Osteoblast (primary cell): ENCODE measurements at regions not wholly inside any gene's neighbourhood (a gene's known extent, or its start where the extent isn't known, plus 50 kb on each side); places are given as distances from the start of the nearest gene placed in this dataset.

ENCODE experiments used
- DNase-seq: peaks from one replicate; pipeline ENCODE4 v3.0.0; 2011; ENCODE audit warnings: low spot score, mixed read lengths; ENCODE audit not compliant: insufficient read length; ENCODE audit errors: missing footprints
- H2AFZ ChIP-seq: 2 replicates; pipeline ENCODE4 v1.6.0; 2011; ENCODE audit warnings: mild to moderate bottlenecking, low read length
- H3K27ac ChIP-seq: 2 replicates; pipeline ENCODE4 v1.5.1; 2011; ENCODE audit warnings: mild to moderate bottlenecking, low read depth, low read length, moderate library complexity
- H3K27me3 ChIP-seq: 2 replicates; pipeline ENCODE4 v1.6.0; 2012; ENCODE audit warnings: mild to moderate bottlenecking, control low read depth, inconsistent platforms, low read length, moderate library complexity; ENCODE audit not compliant: insufficient read depth
- H3K36me3 ChIP-seq: 2 replicates; pipeline ENCODE4 v1.5.1; 2011; ENCODE audit warnings: mild to moderate bottlenecking, low read length, control low read depth, moderate library complexity; ENCODE audit not compliant: insufficient read depth
- H3K4me1 ChIP-seq: 2 replicates; pipeline ENCODE4 v1.5.1; 2011; ENCODE audit warnings: mild to moderate bottlenecking, low read length, control low read depth, moderate library complexity; ENCODE audit not compliant: insufficient read depth
- H3K4me2 ChIP-seq: 2 replicates; pipeline ENCODE4 v1.6.0; 2011; ENCODE audit warnings: mild to moderate bottlenecking, low read length; ENCODE audit not compliant: insufficient read depth
- H3K4me3 ChIP-seq: fragments of 200-600 bp; sonication (generic); 3 replicates; pipeline ENCODE4 v1.5.1; 2012; ENCODE audit warnings: mild to moderate bottlenecking, low read length, inconsistent platforms; ENCODE audit not compliant: insufficient read depth
- H3K79me2 ChIP-seq: 2 replicates; pipeline ENCODE4 v1.6.0; 2012; ENCODE audit warnings: mild to moderate bottlenecking, low read length, control low read depth, inconsistent platforms; ENCODE audit not compliant: insufficient read depth
- H3K9me3 ChIP-seq: 2 replicates; pipeline ENCODE4 v1.5.1; 2011; ENCODE audit warnings: low read depth, low read length, control low read depth
- H4K20me1 ChIP-seq: 2 replicates; pipeline ENCODE4 v1.6.0; 2012; ENCODE audit warnings: mild to moderate bottlenecking, low read length, control low read depth; ENCODE audit not compliant: insufficient read depth
- TF ChIP-seq, protein P1 (sequence below): IDR thresholded peaks from 2 replicates; pipeline ENCODE4 v1.5.1; 2011; ENCODE audit warnings: mild to moderate bottlenecking, low read depth, low read length, moderate library complexity; ENCODE audit errors: extremely low read depth

DNA sequence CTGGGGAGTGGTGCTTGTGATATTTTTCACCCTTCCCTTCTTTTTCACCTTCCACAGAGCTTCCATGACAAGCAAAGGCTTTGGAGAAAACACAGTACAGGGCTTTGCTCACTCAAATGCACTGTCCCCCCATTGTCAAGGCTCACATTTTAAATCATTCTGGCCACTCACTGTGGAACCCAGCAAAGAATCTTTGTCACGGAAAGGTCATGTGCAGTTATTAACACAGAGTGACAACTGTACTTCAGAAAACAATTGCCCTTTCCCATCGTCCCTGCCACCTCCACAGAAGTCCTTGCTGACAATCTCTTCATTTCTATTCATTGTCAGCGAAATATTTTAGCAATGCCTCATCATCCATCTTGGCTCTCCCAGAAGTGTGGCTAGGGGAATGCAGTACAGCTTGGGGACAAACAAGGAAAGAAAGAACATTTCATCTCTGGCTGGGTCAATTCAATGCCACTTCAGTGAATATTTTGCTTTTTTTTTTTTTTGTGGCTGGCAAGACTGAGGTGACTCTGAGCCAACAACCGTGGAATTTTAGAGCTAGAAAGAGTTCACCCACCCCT, 851.0 kb downstream of the KCNMA1 start:
- no peaks in the 10 kb centered on the region for H3K9me3 ChIP-seq
- peaks cover 3% of the 10 kb centered on the region for H3K4me1 ChIP-seq
- H3K27ac ChIP-seq, result no peak overlapping the region
- TF ChIP-seq, protein P1, sequence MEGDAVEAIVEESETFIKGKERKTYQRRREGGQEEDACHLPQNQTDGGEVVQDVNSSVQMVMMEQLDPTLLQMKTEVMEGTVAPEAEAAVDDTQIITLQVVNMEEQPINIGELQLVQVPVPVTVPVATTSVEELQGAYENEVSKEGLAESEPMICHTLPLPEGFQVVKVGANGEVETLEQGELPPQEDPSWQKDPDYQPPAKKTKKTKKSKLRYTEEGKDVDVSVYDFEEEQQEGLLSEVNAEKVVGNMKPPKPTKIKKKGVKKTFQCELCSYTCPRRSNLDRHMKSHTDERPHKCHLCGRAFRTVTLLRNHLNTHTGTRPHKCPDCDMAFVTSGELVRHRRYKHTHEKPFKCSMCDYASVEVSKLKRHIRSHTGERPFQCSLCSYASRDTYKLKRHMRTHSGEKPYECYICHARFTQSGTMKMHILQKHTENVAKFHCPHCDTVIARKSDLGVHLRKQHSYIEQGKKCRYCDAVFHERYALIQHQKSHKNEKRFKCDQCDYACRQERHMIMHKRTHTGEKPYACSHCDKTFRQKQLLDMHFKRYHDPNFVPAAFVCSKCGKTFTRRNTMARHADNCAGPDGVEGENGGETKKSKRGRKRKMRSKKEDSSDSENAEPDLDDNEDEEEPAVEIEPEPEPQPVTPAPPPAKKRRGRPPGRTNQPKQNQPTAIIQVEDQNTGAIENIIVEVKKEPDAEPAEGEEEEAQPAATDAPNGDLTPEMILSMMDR, result no peak
- H3K4me2 ChIP-seq, result no peak overlapping the region
- no peak for DNase-seq
- H4K20me1 ChIP-seq, result no peaks in the 10 kb centered on the region
- peak overlapping the region; percentile 35 for H2AFZ ChIP-seq
- H3K4me3 ChIP-seq, result no peak overlapping the region
- H3K27me3 ChIP-seq, result peaks cover 10% of the 10 kb centered on the region
- H3K79me2 ChIP-seq, result no peaks in the 10 kb centered on the region
- no peaks in the 10 kb centered on the region for H3K36me3 ChIP-seq

DNA sequence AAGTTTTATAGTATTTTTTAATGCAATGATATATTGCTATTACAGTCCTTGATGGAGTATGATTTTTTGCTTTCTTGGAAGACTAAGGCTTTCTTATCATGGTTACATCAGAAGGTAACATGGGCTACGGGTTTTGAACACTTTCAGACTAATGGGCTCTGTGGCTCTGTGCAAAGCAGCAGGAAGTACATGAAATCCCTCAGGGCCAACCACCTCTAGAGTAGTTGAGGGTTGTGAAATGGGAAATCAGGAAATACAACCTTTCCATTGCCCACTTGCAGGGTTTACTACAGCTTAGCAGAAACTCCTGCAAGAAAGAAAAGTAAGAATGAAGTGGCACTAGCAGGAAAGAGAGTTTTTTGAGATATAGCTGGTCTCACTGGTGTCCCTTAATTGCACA, 853.5 kb downstream of the KCNMA1 start:
- Histone ChIP-seq H4K20me1 (no peaks in the 10 kb centered on the region), H2AFZ (no peak overlapping the region), H3K36me3 (no peaks in the 10 kb centered on the region), H3K4me2 (no peak overlapping the region), H3K9me3 (no peaks in the 10 kb centered on the region), H3K27ac (no peak overlapping the region), H3K4me3 (no peak overlapping the region), H3K27me3 (peaks cover 3% of the 10 kb centered on the region), H3K4me1 (peaks cover 10% of the 10 kb centered on the region), H3K79me2 (no peaks in the 10 kb centered on the region)
- DNase-seq, result no peak
- TF ChIP-seq, protein P1, result no peak

DNA sequence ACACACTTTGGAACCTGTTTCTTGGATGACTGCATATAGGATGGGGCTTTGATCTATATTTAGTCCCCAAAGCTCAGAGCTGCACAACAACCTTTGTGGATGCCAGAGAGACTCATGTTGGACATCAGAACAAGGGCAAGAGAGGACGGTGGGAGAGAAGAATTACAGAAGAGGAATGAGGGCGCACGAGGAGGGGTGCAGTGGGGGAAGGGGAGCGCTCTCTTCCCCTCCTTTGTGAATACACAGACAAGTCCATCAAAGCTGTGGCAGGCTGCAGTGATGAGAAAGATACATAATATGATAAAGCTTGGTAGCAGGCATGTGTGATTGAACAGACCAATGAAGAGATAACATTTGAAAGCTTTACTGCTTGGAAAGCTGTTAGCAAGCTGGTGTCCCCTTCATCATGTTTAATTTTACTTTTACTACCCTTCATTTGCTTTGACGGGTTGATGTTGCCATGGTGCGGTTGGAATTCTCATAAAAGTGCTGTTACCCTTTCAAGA, 857.8 kb downstream of the KCNMA1 start:
- Histone ChIP-seq H3K79me2 (no peaks in the 10 kb centered on the region), H3K4me1 (peaks cover 10% of the 10 kb centered on the region), H3K36me3 (no peaks in the 10 kb centered on the region), H3K27ac (peak overlapping the region; percentile 55), H3K9me3 (no peaks in the 10 kb centered on the region), H3K4me2 (peak overlapping the region; percentile 31), H2AFZ (peak overlapping the region; percentile 80), H4K20me1 (no peaks in the 10 kb centered on the region), H3K27me3 (no peaks in the 10 kb centered on the region), H3K4me3 (no peak overlapping the region)
- TF ChIP-seq, protein P1, result no peak
- no peak for DNase-seq

DNA sequence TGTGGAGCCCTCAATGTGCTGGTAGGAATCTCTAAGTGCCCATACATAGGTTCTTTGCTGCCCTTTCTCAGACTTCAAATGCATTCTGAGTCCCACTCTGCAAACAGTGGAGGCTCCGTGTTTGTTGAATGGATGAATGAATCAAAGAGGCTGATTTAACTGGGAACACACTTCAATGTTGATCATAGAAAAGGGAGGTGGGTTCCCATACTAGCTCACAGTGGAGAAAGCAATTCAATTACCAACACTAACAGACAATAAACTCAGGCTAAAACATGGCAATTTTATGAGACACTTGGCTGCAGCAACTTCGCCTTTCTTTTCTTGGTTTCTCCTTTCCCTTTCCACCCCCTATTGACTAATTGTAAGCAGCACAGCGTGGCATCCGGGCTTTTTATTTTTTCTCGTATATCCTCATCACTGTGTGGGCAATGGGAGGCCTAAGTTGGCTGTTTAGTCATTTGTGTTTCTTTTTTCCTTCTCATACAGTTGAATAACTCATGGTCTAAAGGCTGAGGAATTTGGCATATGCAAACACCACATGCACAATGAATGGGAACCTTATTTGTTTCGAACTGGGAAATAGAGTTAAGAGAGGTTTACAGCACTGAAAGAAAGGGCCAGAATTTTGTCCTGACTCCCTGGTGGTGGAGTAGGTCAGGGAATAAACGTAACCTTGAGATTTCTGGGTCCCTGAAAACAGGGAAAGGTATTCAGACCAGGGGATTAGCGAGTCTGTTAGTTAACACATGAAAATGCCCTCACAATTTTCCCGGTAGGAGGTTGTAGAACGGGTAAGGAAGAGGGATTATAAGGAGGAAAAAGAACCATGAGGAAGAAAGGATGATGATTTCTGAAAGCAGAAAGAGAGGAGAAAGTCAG, 858.5 kb downstream of the KCNMA1 start:
- no peaks in the 10 kb centered on the region for H4K20me1 ChIP-seq
- peak overlapping the region; percentile 31 for H3K4me2 ChIP-seq
- peak; percentile 87 for DNase-seq
- H3K27ac ChIP-seq, result peak overlapping the region; percentile 55
- H2AFZ ChIP-seq, result peak overlapping the region; percentile 85
- no peaks in the 10 kb centered on the region for H3K27me3 ChIP-seq
- TF ChIP-seq, protein P1, result peak; percentile 47
- no peaks in the 10 kb centered on the region for H3K9me3 ChIP-seq
- peak overlapping the region; percentile 20 for H3K4me3 ChIP-seq
- peaks cover 10% of the 10 kb centered on the region for H3K4me1 ChIP-seq
- H3K36me3 ChIP-seq, result no peaks in the 10 kb centered on the region
- H3K79me2 ChIP-seq, result no peaks in the 10 kb centered on the region
